ENCODE measurements at regions not wholly inside any gene's neighbourhood (a gene's known extent, or its start where the extent isn't known, plus 50 kb on each side); places are given as distances from the start of the nearest gene placed in this dataset.
"Not testable (repeated sequence)": the region's sequence is repeated elsewhere in the genome, so short reads cannot be mapped to it uniquely, and the experiment has no call there.

GRCh38 chr7:112550468-112551060 is 69.8 kb downstream of the LSMEM1 start:
- peak; percentile 72 for TF ChIP-seq CTCF (IDR thresholded peaks at IDR 0.05; ENCODE audit: control extremely low read depth, extremely low read depth)
- no peak for ATAC-seq (ENCODE audit: insufficient read depth, low FRiP score)
- 13 to 15% methylated on average over 2 of the region's 2 CpGs for WGBS, 2 donors

GRCh38 chr7:112551521-112551920 is 70.7 kb downstream of the LSMEM1 start:
- 94 to 97% methylated on average over 12 to 25 of the region's 30 CpGs for WGBS, 2 donors
- not testable (repeated sequence) for H3K9me3 ChIP-seq (ENCODE audit: control insufficient read depth in 4 of 4, insufficient read depth in 3 of 4, low read length in 3 of 4); H3K4me1 ChIP-seq (ENCODE audit: control insufficient read depth in 5 of 5, insufficient read depth in 5 of 5, low read length in 5 of 5); H3K27me3 ChIP-seq (ENCODE audit: control insufficient read depth in 3 of 3, insufficient read depth in 3 of 3, low read length in 2 of 3); H3K9ac ChIP-seq (ENCODE audit: insufficient read depth in 1 of 2, low read length in 2 of 2); ATAC-seq (ENCODE audit: insufficient read depth, low FRiP score); DNase-seq; H3K36me3 ChIP-seq (ENCODE audit: control insufficient read depth in 4 of 4, insufficient read depth in 4 of 4, low read length in 4 of 4); H3K27ac ChIP-seq (ENCODE audit: low read depth in 1 of 2, low read length in 1 of 2); H3K4me3 ChIP-seq

More at GRCh38 chr7:112550468-112551060, 69.8 kb downstream of the LSMEM1 start:
- Histone ChIP-seq H3K36me3 (ENCODE audit: control insufficient read depth in 4 of 4, insufficient read depth in 4 of 4, low read length in 4 of 4) (no peaks in the 10 kb centered on the region), H3K9me3 (ENCODE audit: control insufficient read depth in 4 of 4, insufficient read depth in 3 of 4, low read length in 3 of 4) (no peaks in the 10 kb centered on the region), H3K4me3 (no peak overlapping the region), H3K27ac (ENCODE audit: low read depth in 1 of 2, low read length in 1 of 2) (no peak overlapping the region), H3K9ac (ENCODE audit: insufficient read depth in 1 of 2, low read length in 2 of 2) (no peak overlapping the region), H3K27me3 (ENCODE audit: control insufficient read depth in 3 of 3, insufficient read depth in 3 of 3, low read length in 2 of 3) (no peaks in the 10 kb centered on the region), H3K4me1 (ENCODE audit: control insufficient read depth in 5 of 5, insufficient read depth in 5 of 5, low read length in 5 of 5) (no peaks in the 10 kb centered on the region)
- DNase-seq, result peak; percentile 24 to 70 (median 66)

GRCh38 chr7:112554591-112554990 is 73.8 kb downstream of the LSMEM1 start:
- no peaks in the 10 kb centered on the region for H3K36me3 ChIP-seq (ENCODE audit: control insufficient read depth in 4 of 4, insufficient read depth in 4 of 4, low read length in 4 of 4)
- no peak for TF ChIP-seq CTCF (IDR thresholded peaks at IDR 0.05; ENCODE audit: control extremely low read depth, extremely low read depth)
- DNase-seq, result no peak
- no peaks in the 10 kb centered on the region for H3K27me3 ChIP-seq (ENCODE audit: control insufficient read depth in 3 of 3, insufficient read depth in 3 of 3, low read length in 2 of 3)
- peaks cover 0 to 5% (median 0%) of the 10 kb centered on the region in 5 donors for H3K4me1 ChIP-seq (ENCODE audit: control insufficient read depth in 5 of 5, insufficient read depth in 5 of 5, low read length in 5 of 5)
- H3K27ac ChIP-seq (ENCODE audit: low read depth in 1 of 2, low read length in 1 of 2), result no peak overlapping the region
- H3K9me3 ChIP-seq (ENCODE audit: control insufficient read depth in 4 of 4, insufficient read depth in 3 of 4, low read length in 3 of 4), result no peaks in the 10 kb centered on the region
- no peak overlapping the region for H3K4me3 ChIP-seq
- H3K9ac ChIP-seq (ENCODE audit: insufficient read depth in 1 of 2, low read length in 2 of 2), result no peak overlapping the region
- no peak for ATAC-seq (ENCODE audit: insufficient read depth, low FRiP score)

GRCh38 chr7:112556633-112557032 is 75.8 kb downstream of the LSMEM1 start:
- Histone ChIP-seq H3K27me3 (ENCODE audit: control insufficient read depth in 3 of 3, insufficient read depth in 3 of 3, low read length in 2 of 3) (no peaks in the 10 kb centered on the region), H3K27ac (ENCODE audit: low read depth in 1 of 2, low read length in 1 of 2) (no peak overlapping the region), H3K9me3 (ENCODE audit: control insufficient read depth in 4 of 4, insufficient read depth in 3 of 4, low read length in 3 of 4) (no peaks in the 10 kb centered on the region), H3K36me3 (ENCODE audit: control insufficient read depth in 4 of 4, insufficient read depth in 4 of 4, low read length in 4 of 4) (no peaks in the 10 kb centered on the region), H3K4me3 (no peak overlapping the region), H3K9ac (ENCODE audit: insufficient read depth in 1 of 2, low read length in 2 of 2) (no peak overlapping the region), H3K4me1 (ENCODE audit: control insufficient read depth in 5 of 5, insufficient read depth in 5 of 5, low read length in 5 of 5) (peaks cover 0 to 5% (median 0%) of the 10 kb centered on the region in 5 donors)
- 84 to 100% methylated on average over 1 of the region's 1 CpG for WGBS, 2 donors
- no peak for ATAC-seq (ENCODE audit: insufficient read depth, low FRiP score)
- no peak for DNase-seq
- no peak for TF ChIP-seq CTCF (IDR thresholded peaks at IDR 0.05; ENCODE audit: control extremely low read depth, extremely low read depth)

Measured in lung (tissue), 11 donors.